Tibial nerve (tissue), 4 donors: ENCODE measurements at regions not wholly inside any gene's neighbourhood (a gene's known extent, or its start where the extent isn't known, plus 50 kb on each side); places are given as distances from the start of the nearest gene placed in this dataset.

Experiments used
- DNase-seq, 2 donors: peaks; one replicate each; pipeline ENCODE4 v3.0.0-alpha.2; 2019; ENCODE audit warnings: low spot score in 2 of 2
- H3K27ac ChIP-seq, 4 donors: fragments of 200-600 bp; sonication (generic) in 3 of 4; one replicate each; pipeline ENCODE4 v1.5.1; 2017 to 2019; ENCODE audit warnings: mild to moderate bottlenecking in 1 of 4
- H3K27me3 ChIP-seq, 2 donors: fragments of 200-600 bp; sonication (generic) in 1 of 2; one replicate each; pipeline versions ENCODE4 v1.5.1 to v1.6.0; 2017 to 2019
- H3K36me3 ChIP-seq, 3 donors: fragments of 200-600 bp; sonication (generic); one replicate each; pipeline ENCODE4 v1.5.1; 2018 to 2019
- H3K4me1 ChIP-seq, 4 donors: fragments of 200-600 bp; sonication (generic) in 3 of 4; one replicate each; pipeline ENCODE4 v1.5.1; 2017 to 2019
- H3K4me3 ChIP-seq, 4 donors: fragments of 200-600 bp; sonication (generic) in 3 of 4; one replicate each; pipeline ENCODE4 v1.5.1; 2017 to 2019; ENCODE audit warnings: mild to moderate bottlenecking in 1 of 4, moderate library complexity in 1 of 4
- H3K9me3 ChIP-seq, 4 donors: fragments of 200-600 bp; sonication (generic) in 3 of 4; one replicate each; pipeline ENCODE4 v1.5.1; 2017 to 2019
- EP300 ChIP-seq, 2 donors: sonication (generic); formaldehyde crosslinking; IDR thresholded peaks; one replicate each; pipeline ENCODE4 v1.6.1; 2017; ENCODE audit warnings: antibody characterized with exemption in 2 of 2, mild to moderate bottlenecking in 1 of 2
- POLR2A ChIP-seq, 2 donors: fragments of 450-650 bp; IDR thresholded peaks; one replicate each; pipeline ENCODE4 v1.6.1; 2017; ENCODE audit warnings: antibody characterized with exemption in 2 of 2, mild to moderate bottlenecking in 2 of 2, moderate library complexity in 2 of 2
- WGBS, 2 donors: methylation state at CpG; one replicate each; pipeline ENCODE4 v1.1.5; 2018; 5-methylcytosine and 5-hydroxymethylcytosine counted together
- TF ChIP-seq, protein P1 (sequence below), 5 experiments: fragments of 200-600 bp in 3 of 5; fragments of 450-650 bp in 2 of 5; sonication (generic) in 3 of 5; IDR thresholded peaks; one replicate each; pipeline ENCODE4 v1.5.1; 2016 to 2019; ENCODE audit warnings: antibody characterized with exemption in 5 of 5, mild to moderate bottlenecking in 3 of 5, moderate library complexity in 2 of 5

DNA sequence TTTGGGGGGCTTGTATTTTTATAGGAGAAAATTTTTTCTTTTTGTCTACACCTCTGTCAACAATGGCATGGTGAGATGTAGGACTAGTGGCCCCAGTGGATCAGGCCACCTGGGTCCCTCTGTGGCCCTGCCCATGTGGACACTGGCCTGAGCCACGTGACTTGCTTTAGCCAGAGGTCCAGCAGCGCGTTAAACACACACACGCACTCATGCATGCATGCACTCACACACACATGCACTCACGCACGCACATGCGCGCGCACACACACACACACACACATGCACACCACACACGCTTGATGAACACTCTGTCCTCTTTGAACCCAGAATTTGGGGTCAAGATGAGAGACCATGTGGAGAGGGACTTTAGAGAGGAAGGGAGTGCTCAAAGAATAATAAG lies 59.4 kb upstream of the NUP50 start:
- no peak for DNase-seq
- peaks cover 0 to 5% (median 0%) of the 10 kb centered on the region in 4 donors for H3K9me3 ChIP-seq
- TF ChIP-seq, protein P1, sequence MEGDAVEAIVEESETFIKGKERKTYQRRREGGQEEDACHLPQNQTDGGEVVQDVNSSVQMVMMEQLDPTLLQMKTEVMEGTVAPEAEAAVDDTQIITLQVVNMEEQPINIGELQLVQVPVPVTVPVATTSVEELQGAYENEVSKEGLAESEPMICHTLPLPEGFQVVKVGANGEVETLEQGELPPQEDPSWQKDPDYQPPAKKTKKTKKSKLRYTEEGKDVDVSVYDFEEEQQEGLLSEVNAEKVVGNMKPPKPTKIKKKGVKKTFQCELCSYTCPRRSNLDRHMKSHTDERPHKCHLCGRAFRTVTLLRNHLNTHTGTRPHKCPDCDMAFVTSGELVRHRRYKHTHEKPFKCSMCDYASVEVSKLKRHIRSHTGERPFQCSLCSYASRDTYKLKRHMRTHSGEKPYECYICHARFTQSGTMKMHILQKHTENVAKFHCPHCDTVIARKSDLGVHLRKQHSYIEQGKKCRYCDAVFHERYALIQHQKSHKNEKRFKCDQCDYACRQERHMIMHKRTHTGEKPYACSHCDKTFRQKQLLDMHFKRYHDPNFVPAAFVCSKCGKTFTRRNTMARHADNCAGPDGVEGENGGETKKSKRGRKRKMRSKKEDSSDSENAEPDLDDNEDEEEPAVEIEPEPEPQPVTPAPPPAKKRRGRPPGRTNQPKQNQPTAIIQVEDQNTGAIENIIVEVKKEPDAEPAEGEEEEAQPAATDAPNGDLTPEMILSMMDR (IDR thresholded peaks at IDR 0.05): no peak
- no peak for TF ChIP-seq POLR2A (IDR thresholded peaks at IDR 0.05)
- no peak for TF ChIP-seq EP300 (IDR thresholded peaks at IDR 0.05)
- H3K4me1 ChIP-seq: no peaks in the 10 kb centered on the region
- H3K36me3 ChIP-seq: no peaks in the 10 kb centered on the region
- H3K4me3 ChIP-seq: no peak overlapping the region
- WGBS, 2 donors: 86 to 93% methylated on average over 10 of the region's 10 CpGs
- no peak overlapping the region for H3K27ac ChIP-seq
- peaks cover 0 to 25% of the 10 kb centered on the region in 2 donors for H3K27me3 ChIP-seq

DNA sequence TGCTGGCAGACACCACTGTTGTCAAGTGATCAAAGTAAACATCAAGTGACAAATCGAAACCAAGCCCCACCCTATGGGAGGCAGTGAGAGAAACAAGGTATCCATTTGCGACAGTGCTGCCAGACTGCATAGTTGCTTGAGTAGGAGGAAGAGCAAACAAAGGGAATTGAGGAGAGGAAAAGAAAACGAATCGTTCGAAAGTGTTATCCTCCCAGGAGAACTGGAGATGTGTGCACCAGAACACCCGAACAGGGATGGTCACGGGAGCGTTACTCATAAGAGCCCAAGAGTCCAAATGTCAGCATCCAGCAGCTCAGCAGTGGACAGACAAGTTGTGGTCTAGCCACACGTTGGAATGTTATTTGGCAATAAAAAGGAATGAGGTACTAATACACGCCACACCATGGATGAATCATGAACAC lies 58.4 kb upstream of the NUP50 start:
- WGBS, 2 donors: 34 to 46% methylated on average over 10 of the region's 10 CpGs
- DNase-seq: no peak
- H3K27ac ChIP-seq: no peak overlapping the region
- peaks cover 0 to 25% of the 10 kb centered on the region in 2 donors for H3K27me3 ChIP-seq
- TF ChIP-seq, protein P1 (IDR thresholded peaks at IDR 0.05): no peak
- TF ChIP-seq POLR2A (IDR thresholded peaks at IDR 0.05): no peak
- no peak for TF ChIP-seq EP300 (IDR thresholded peaks at IDR 0.05)
- no peaks in the 10 kb centered on the region for H3K36me3 ChIP-seq
- H3K4me1 ChIP-seq: no peaks in the 10 kb centered on the region
- peaks cover 0 to 5% (median 0%) of the 10 kb centered on the region in 4 donors for H3K9me3 ChIP-seq
- no peak overlapping the region for H3K4me3 ChIP-seq

DNA sequence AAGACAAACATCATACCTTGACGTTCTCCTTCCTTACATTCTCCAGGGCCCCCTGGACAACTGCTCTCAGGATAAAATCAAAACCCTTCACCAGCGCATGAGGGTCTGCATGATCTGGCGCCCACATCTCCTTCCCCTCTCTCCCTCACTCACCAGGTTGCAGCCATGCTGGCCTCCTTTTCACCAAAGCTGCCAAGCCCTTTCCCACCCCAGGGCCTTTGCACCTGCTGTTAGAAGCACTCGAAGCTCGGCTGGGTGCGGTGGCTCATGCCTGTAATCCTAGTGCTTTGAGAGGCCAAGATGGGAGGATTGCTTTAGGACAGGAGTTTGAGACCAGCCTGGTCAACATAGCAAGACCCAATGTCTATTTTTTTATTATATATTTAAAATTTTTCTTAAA lies 56.1 kb upstream of the NUP50 start:
- Histone ChIP-seq H3K4me3 (no peak overlapping the region), H3K4me1 (no peaks in the 10 kb centered on the region), H3K27me3 (peaks cover 0 to 13% of the 10 kb centered on the region in 2 donors), H3K36me3 (no peaks in the 10 kb centered on the region), H3K9me3 (peaks cover 0 to 11% (median 0%) of the 10 kb centered on the region in 4 donors), H3K27ac (no peak overlapping the region)
- 90 to 94% methylated on average over 6 of the region's 6 CpGs for WGBS, 2 donors
- no peak for DNase-seq
- no peak for TF ChIP-seq EP300 (IDR thresholded peaks at IDR 0.05)
- TF ChIP-seq, protein P1 (IDR thresholded peaks at IDR 0.05): no peak
- TF ChIP-seq POLR2A (IDR thresholded peaks at IDR 0.05): no peak

DNA sequence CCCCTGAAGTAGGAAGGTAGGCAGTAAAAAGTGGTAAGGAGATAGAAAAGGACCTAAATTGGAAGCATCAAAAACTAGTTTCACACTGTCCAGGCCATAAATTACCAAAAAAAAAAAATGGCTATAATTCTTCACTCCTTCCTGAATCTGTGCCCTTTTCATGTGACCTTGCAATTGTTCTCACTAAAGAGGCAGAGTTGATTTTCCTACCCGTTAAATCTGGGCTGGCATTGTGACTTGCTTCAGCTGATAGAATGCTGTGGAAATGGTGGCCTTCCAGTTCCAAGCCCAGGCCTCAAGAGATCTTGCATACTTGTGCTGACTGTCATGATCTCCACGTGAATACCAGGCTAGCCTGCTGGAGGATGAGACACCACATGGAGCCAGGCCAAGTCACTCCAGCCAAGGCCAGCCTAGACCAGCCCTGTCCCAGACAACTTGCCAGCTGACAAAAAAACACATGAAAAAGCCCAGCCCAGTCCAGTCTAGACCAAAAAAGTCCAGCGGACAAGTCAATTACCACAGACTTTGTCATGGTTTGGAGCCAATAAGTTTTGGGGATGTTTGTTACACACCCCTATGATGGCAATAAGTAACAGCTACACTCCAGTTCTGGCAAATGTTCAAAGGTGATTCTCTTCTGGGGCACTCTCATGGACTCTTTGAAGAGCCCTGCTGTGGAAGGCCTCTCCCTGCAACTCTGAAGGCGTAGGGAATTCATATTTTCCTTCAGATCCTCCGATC lies 51.4 kb upstream of the NUP50 start:
- H3K27ac ChIP-seq: no peak overlapping the region
- H3K4me3 ChIP-seq: no peak overlapping the region
- no peaks in the 10 kb centered on the region for H3K4me1 ChIP-seq
- H3K9me3 ChIP-seq: peaks cover 0 to 13% (median 0%) of the 10 kb centered on the region in 4 donors
- DNase-seq: no peak
- WGBS, 2 donors: 79 to 81% methylated on average over 5 of the region's 5 CpGs
- no peaks in the 10 kb centered on the region for H3K27me3 ChIP-seq
- TF ChIP-seq POLR2A (IDR thresholded peaks at IDR 0.05): no peak
- TF ChIP-seq EP300 (IDR thresholded peaks at IDR 0.05): no peak
- TF ChIP-seq, protein P1 (IDR thresholded peaks at IDR 0.05): no peak
- no peaks in the 10 kb centered on the region for H3K36me3 ChIP-seq
